Small intestine (tissue), 7 donors: ENCODE measurements at regions not wholly inside any gene's neighbourhood (a gene's known extent, or its start where the extent isn't known, plus 50 kb on each side); places are given as distances from the start of the nearest gene placed in this dataset.

Experiments used
- DNase-seq, 2 donors: peaks; one replicate each; pipeline versions ENCODE4 v3.0.0 to v3.0.0-alpha.2; 2013
- FAIRE-seq: peaks from 2 replicates; lab custom pipeline; 2012; peaks lifted over from hg19 to GRCh38; lab: Jason Lieb, UNC
- H3K27ac ChIP-seq, 3 donors: one replicate each; pipeline ENCODE4 v1.5.1; 2013; ENCODE audit warnings: low read length in 2 of 3, mild to moderate bottlenecking in 2 of 3, control low read depth in 1 of 3, inconsistent platforms in 1 of 3, low read depth in 1 of 3, moderate library complexity in 1 of 3
- H3K27me3 ChIP-seq, 3 donors: one replicate each; pipeline ENCODE4 v1.6.1; 2013; ENCODE audit warnings: low read length in 3 of 3, inconsistent platforms in 1 of 3; ENCODE audit not compliant: control insufficient read depth in 3 of 3, insufficient read depth in 3 of 3
- H3K36me3 ChIP-seq, 3 donors: one replicate each; pipeline ENCODE4 v1.6.1; 2013; ENCODE audit warnings: low read length in 3 of 3, inconsistent platforms in 1 of 3, low read depth in 1 of 3, mild to moderate bottlenecking in 1 of 3, moderate library complexity in 1 of 3; ENCODE audit not compliant: control insufficient read depth in 3 of 3, insufficient read depth in 2 of 3
- H3K4me1 ChIP-seq, 3 donors: one replicate each; pipeline ENCODE4 v1.6.1; 2013; ENCODE audit warnings: low read length in 2 of 3, inconsistent platforms in 1 of 3, low read depth in 1 of 3, mild to moderate bottlenecking in 1 of 3, moderate library complexity in 1 of 3; ENCODE audit not compliant: control insufficient read depth in 3 of 3, insufficient read depth in 2 of 3
- H3K4me3 ChIP-seq, 3 donors: one replicate each; pipeline ENCODE4 v1.5.1; 2013; ENCODE audit warnings: low read length in 3 of 3, control low read depth in 1 of 3, inconsistent platforms in 1 of 3, low read depth in 1 of 3, mild to moderate bottlenecking in 1 of 3, moderate library complexity in 1 of 3
- H3K9me3 ChIP-seq, 2 donors: one replicate each; pipeline ENCODE4 v1.6.1; 2013; ENCODE audit warnings: low read depth in 1 of 2, low read length in 1 of 2; ENCODE audit not compliant: control insufficient read depth in 2 of 2, insufficient read depth in 1 of 2
- WGBS, 3 donors: extraction: QIAGEN DNeasy Blood & Tissue Kit; methylation state at CpG; one replicate each; pipeline ENCODE4 v1.1.7; 2013; 5-methylcytosine and 5-hydroxymethylcytosine counted together
- donor health status: healthy with polysubstance abuse.
- donor health status: control.
- donor health status: control.
- donor health status: Bipolar disorder and iron deficiency.
- donor health status: healthy.

DNA sequence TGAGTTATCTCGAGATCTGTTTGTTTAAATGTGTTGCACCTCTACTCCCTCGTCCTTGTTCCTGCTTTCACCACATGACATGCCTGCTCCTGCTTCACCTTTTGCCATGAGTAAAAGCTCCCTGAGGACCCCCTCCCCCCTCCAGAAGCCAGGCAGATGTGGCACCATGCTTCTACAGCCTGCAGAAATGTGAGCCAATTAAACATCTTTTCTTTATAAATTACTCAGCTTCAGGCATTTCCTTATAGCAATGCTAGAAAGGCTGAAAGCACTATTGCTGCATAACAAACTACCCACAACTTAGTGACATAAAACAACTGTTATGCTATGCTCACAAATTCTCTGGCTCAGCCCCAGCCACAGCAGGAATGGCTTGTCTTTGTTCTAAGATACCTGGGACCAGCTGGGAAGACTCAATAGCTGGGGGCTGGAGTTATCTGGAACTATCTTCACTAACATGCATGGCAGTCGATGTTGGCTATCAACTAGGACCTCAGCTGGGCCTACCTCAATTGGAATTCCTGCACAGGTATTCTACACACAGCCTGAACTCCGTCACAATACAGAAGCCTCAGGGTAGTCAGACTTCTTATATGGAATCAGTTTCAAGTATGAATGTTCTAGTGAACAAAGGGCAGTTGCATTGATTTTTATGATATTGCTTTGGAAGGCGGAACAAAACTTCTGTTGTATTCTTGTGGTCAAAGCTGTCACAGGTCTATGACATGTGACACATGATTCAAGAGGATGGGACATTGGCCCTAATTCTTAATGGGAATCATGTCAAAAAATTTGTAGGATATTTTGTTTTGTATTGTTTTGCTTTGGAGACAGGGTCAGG lies 186.0 kb upstream of the PIRT start:
- no peak for DNase-seq
- Histone ChIP-seq H3K27ac (no peak overlapping the region), H3K9me3 (no peaks in the 10 kb centered on the region), H3K4me1 (no peaks in the 10 kb centered on the region), H3K4me3 (no peak overlapping the region), H3K36me3 (no peaks in the 10 kb centered on the region), H3K27me3 (no peaks in the 10 kb centered on the region)
- FAIRE-seq, result no peak
- 47 to 53% (median 48%) methylated on average over 5 of the region's 5 CpGs for WGBS, 3 donors

DNA sequence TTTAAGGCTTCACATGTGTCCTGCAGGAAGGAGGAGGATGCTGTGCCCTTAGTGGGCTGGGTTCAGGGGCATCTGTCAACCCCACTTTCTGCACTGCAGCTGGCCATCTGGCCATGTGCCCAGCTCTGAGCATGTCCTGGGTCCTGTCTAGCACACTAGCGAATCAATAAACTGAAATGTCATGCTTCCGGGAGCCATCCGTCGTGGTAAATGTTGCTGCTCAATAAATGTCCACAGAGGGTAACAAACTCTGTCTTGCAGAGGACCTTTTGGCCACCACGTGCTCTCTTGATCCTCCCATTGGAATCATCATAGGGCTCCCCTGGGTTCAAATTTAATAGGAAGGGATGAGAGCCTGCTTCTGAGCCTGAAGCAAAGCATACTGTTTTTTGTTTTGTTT lies 168.6 kb upstream of the PIRT start:
- H3K4me3 ChIP-seq, result no peak overlapping the region
- FAIRE-seq, result no peak
- H3K9me3 ChIP-seq, result no peaks in the 10 kb centered on the region

DNA sequence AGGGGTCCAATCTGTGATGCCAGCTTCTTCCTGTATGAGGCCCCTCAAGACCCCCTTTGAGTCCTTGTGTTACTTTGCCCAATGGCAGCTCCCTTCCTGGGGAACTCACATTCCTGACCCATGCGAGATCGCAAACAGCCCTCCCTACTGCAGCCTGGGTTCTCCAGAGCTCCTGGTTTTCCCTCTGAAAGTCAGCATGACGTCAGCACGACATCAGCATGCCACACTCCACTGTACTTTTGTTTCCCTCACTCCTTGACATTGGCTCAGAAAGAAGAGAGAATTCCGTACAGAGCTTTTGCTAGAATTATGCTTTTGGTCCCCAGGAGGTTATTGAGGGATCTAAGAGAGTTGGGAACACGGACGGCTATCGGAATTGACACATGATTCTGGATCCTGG lies 168.1 kb upstream of the PIRT start:
- H3K27me3 ChIP-seq, result no peaks in the 10 kb centered on the region
- WGBS, 3 donors, result 82 to 85% (median 83%) methylated on average over 8 of the region's 8 CpGs
- no peaks in the 10 kb centered on the region for H3K36me3 ChIP-seq
- H3K9me3 ChIP-seq, result no peaks in the 10 kb centered on the region
- no peak for DNase-seq
- H3K4me1 ChIP-seq, result no peaks in the 10 kb centered on the region
- FAIRE-seq, result no peak
- H3K4me3 ChIP-seq, result no peak overlapping the region
- H3K27ac ChIP-seq, result no peak overlapping the region

More for the DNA sequence above, 168.6 kb upstream of the PIRT start:
- DNase-seq, result no peak
- Histone ChIP-seq H3K36me3 (no peaks in the 10 kb centered on the region), H3K27ac (no peak overlapping the region), H3K27me3 (no peaks in the 10 kb centered on the region), H3K4me1 (no peaks in the 10 kb centered on the region)
- 73 to 78% (median 76%) methylated on average over 5 of the region's 5 CpGs for WGBS, 3 donors

DNA sequence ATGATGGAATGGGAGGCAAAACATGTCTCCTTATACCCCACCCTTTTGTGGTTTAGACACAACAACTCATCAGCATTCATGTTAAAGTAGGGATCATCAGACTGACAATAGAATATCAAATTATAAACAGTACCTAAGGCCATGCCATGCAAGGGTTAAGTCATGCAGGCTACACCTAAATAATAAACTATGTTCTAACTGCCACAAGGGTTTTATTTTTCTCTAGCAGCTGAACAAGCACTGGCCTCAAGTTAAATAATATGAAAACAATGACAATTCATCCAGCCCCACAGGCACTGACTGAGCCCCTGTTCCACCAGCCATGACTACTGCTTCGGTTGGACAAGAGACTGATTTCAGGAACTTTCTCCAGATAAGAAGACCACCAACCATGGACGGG lies 164.5 kb upstream of the PIRT start:
- 37 to 54% (median 44%) methylated on average over 2 of the region's 2 CpGs for WGBS, 3 donors
- no peak for DNase-seq

DNA sequence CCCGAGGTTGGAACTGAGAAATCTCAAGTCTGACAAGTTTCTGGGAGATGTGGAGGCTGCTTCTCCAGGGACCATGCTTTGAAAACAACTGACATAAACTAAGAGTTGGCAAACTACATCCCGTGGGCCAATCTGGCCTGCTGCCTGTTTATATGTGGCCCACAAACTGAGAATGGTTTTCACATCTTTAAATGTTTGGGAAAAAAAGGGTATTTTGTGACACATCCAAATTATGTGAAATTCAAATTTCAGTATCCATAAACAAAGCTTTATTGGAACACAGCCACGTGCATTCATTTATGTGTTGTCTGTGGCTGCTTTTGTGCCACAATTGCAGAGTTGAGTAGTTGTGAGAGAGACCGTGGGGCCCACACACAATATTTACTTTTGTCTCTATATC lies 163.8 kb upstream of the PIRT start:
- no peak overlapping the region for H3K27ac ChIP-seq
- no peak for FAIRE-seq
- no peaks in the 10 kb centered on the region for H3K9me3 ChIP-seq
- 36 to 38% (median 37%) methylated on average over 4 of the region's 4 CpGs for whole genome bisulfite sequencing, 3 donors
- no peaks in the 10 kb centered on the region for H3K4me1 ChIP-seq
- no peak overlapping the region for H3K4me3 ChIP-seq
- no peaks in the 10 kb centered on the region for H3K27me3 ChIP-seq
- H3K36me3 ChIP-seq, result no peaks in the 10 kb centered on the region
- no peak for DNase-seq

More for the DNA sequence above, 164.5 kb upstream of the PIRT start:
- Histone ChIP-seq H3K36me3 (no peaks in the 10 kb centered on the region), H3K9me3 (no peaks in the 10 kb centered on the region), H3K4me3 (no peak overlapping the region), H3K4me1 (no peaks in the 10 kb centered on the region), H3K27ac (no peak overlapping the region), H3K27me3 (no peaks in the 10 kb centered on the region)
- FAIRE-seq, result no peak

DNA sequence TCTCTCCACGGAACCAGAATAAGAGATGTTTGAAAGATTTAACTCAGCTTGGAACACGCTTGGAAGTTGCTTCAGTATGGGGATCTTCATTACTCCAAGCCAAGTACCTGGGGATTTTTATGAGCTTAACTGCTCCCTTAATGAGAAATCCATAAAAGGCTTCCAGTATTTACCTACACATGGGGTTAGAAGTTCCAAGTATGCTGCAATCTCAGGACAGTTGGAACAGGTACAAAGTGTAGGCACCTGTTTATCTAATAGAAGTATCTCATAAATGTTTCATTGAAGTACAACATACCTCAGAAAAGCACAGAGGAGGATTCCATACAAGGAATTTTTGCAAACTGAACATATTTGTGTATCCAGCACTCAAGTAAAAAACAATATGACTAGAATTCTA lies 161.6 kb upstream of the PIRT start:
- no peaks in the 10 kb centered on the region for H3K36me3 ChIP-seq
- no peak overlapping the region for H3K27ac ChIP-seq
- H3K9me3 ChIP-seq, result no peaks in the 10 kb centered on the region
- H3K27me3 ChIP-seq, result no peaks in the 10 kb centered on the region
- 27 to 56% (median 37%) methylated on average over 2 of the region's 2 CpGs for WGBS, 3 donors
- no peak overlapping the region for H3K4me3 ChIP-seq
- FAIRE-seq (no peak), DNase-seq (peak in 1 of 2 donors; percentile 1)
- no peaks in the 10 kb centered on the region for H3K4me1 ChIP-seq

DNA sequence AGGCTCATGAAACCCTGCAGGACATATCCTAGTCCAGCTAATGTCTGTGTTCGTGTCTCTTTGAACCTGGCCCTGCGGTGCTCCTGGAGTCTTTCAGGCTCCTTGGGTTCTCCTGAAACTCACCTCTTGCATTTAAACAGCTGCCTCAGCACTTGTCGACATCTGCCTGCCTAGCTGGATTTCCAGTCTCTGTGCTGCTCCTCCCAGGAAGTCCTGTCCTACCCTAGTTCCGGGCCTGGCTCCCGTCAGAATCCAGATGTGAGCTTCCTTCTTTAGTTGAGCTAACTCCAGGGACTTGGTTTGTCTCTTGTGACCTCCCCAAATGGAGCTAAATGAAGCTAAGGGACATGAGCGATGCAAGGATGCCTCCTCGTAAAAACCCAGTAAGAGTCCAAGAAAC lies 155.2 kb upstream of the PIRT start:
- H3K4me1 ChIP-seq, result no peaks in the 10 kb centered on the region
- WGBS, 3 donors, result 64 to 82% (median 79%) methylated on average over 7 of the region's 7 CpGs
- no peak overlapping the region for H3K4me3 ChIP-seq
- DNase-seq (no peak), FAIRE-seq (no peak)
- H3K27me3 ChIP-seq, result peaks cover 0 to 3% (median 0%) of the 10 kb centered on the region in 3 donors
- no peaks in the 10 kb centered on the region for H3K36me3 ChIP-seq
- H3K27ac ChIP-seq, result no peak overlapping the region
- H3K9me3 ChIP-seq, result no peaks in the 10 kb centered on the region

DNA sequence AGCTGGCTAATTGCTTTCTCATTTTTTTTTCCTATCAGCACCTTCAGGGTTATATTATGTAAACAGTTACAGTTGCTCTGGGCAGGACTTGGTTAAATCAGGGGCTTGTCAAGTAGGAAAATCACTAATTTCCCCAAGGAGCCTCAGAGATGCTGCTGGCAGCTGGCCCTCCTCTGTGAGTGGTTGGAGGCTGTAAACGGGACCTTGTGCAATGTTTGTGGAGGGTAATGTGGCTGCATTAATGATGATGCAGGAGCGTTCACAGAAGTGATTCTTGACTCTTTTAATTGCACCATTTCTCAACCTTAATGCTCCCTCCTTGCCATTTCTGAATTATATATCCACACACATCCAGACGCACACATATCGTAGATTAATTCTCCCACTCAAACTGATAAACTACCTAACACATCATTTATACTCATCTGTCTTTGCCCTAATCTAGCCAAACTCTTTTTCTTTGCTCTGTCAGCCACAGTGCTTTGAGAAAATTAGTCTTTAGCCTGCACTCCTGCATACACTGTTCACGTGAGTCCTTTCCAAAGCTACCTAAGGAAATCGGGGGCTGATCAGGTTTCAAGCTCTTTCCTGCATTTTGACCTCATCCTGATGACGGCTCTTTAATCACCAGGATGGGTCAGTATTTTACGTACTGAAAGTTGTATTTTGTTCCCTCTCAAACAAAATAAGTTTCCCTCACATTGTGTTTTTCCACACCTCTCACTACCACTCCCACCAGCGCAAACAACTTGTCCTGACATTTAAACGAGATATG lies 154.4 kb upstream of the PIRT start:
- H3K4me3 ChIP-seq, result no peak overlapping the region
- DNase-seq (no peak), FAIRE-seq (no peak)
- H3K36me3 ChIP-seq, result no peaks in the 10 kb centered on the region
- H3K4me1 ChIP-seq, result no peaks in the 10 kb centered on the region
- WGBS, 3 donors, result 35 to 36% (median 35%) methylated on average over 10 of the region's 10 CpGs
- peaks cover 0 to 3% (median 0%) of the 10 kb centered on the region in 3 donors for H3K27me3 ChIP-seq
- H3K27ac ChIP-seq, result no peak overlapping the region
- H3K9me3 ChIP-seq, result no peaks in the 10 kb centered on the region
